Esophagus muscularis mucosa (tissue), 4 donors: ENCODE measurements at regions not wholly inside any gene's neighbourhood (a gene's known extent, or its start where the extent isn't known, plus 50 kb on each side); places are given as distances from the start of the nearest gene placed in this dataset.

Experiments
- CTCF ChIP-seq, 3 experiments: fragments of 200-600 bp in 2 of 3; fragments of 450-650 bp in 1 of 3; sonication (generic) in 2 of 3; IDR thresholded peaks; one replicate each; pipeline ENCODE4 v1.5.1; 2017 to 2019; ENCODE audit warnings: antibody characterized with exemption in 3 of 3, mild to moderate bottlenecking in 2 of 3, moderate library complexity in 1 of 3
- EP300 ChIP-seq: sonication (generic); formaldehyde crosslinking; IDR thresholded peaks from one replicate; pipeline ENCODE4 v1.6.1; 2017; ENCODE audit warnings: antibody characterized with exemption
- POLR2A ChIP-seq: fragments of 450-650 bp; IDR thresholded peaks from one replicate; pipeline ENCODE4 v1.6.1; 2017; ENCODE audit warnings: antibody characterized with exemption, moderate library complexity, mild to moderate bottlenecking, low read depth

GRCh38 chr12:90546511-90546910, 408.5 kb downstream of the CCER1 start:
- no peak for TF ChIP-seq CTCF (IDR thresholded peaks at IDR 0.05)
- TF ChIP-seq EP300: no peak
- TF ChIP-seq POLR2A: no peak
